Adrenal gland (tissue), 5 donors: ENCODE measurements at regions not wholly inside any gene's neighbourhood (a gene's known extent, or its start where the extent isn't known, plus 50 kb on each side); places are given as distances from the start of the nearest gene placed in this dataset.

Source experiments
- CTCF ChIP-seq, 6 experiments: fragments of 450-650 bp in 4 of 6; fragments of 200-600 bp in 2 of 6; sonication (generic) in 1 of 6; IDR thresholded peaks; 1 replicate in 5 of 6; 2 replicates in 1 of 6; pipeline versions ENCODE4 v1.5.1 to v1.8.0; 2016 to 2021; ENCODE audit warnings: antibody characterized with exemption in 6 of 6, mild to moderate bottlenecking in 2 of 6, moderate library complexity in 1 of 6
- POLR2A ChIP-seq, 2 donors: fragments of 450-650 bp; IDR thresholded peaks; one replicate each; pipeline ENCODE4 v1.6.1; 2017; ENCODE audit warnings: antibody characterized with exemption in 2 of 2, mild to moderate bottlenecking in 2 of 2, moderate library complexity in 1 of 2
- donor health status: DM: no; HTN: no; CAD: no.

GRCh38 chr2:83703598-83703997 lies 755.5 kb downstream of the SUCLG1 start:
- TF ChIP-seq CTCF (IDR thresholded peaks at IDR 0.05) (no peak), POLR2A (IDR thresholded peaks at IDR 0.05) (no peak)
